IMR-90 (cell line): ENCODE measurements at regions not wholly inside any gene's neighbourhood (a gene's known extent, or its start where the extent isn't known, plus 50 kb on each side); places are given as distances from the start of the nearest gene placed in this dataset.

Experiments
- BHLHE40 ChIP-seq: fragments of 150-350 bp; IDR thresholded peaks from 2 replicates; pipeline ENCODE4 v1.6.1; 2016; ENCODE audit warnings: mild to moderate bottlenecking, low read depth, low read length
- CEBPB ChIP-seq: IDR thresholded peaks from 2 replicates; pipeline ENCODE4 v1.6.1; 2012; ENCODE audit warnings: low read depth, low read length, improper control_type of control experiment
- CHD1 ChIP-seq: IDR thresholded peaks from 2 replicates; pipeline ENCODE4 v1.6.1; 2012; ENCODE audit warnings: low read depth, low read length, improper control_type of control experiment
- FOS ChIP-seq: fragments of 150-350 bp; IDR thresholded peaks from 2 replicates; pipeline ENCODE4 v1.6.1; 2016; ENCODE audit warnings: low read depth, low read length
- MXI1 ChIP-seq: IDR thresholded peaks from 2 replicates; pipeline ENCODE4 v1.6.1; 2012; ENCODE audit warnings: low read depth, mild to moderate bottlenecking, low read length, moderate library complexity, borderline replicate concordance
- NFE2L2 ChIP-seq: fragments of 150-350 bp; IDR thresholded peaks from 2 replicates; pipeline ENCODE4 v1.6.1; 2016; ENCODE audit warnings: low read depth, mild to moderate bottlenecking, low read length
- POLR2A ChIP-seq: IDR thresholded peaks from 2 replicates; pipeline ENCODE4 v1.6.1; 2012; ENCODE audit warnings: mild to moderate bottlenecking, low read depth, low read length
- RCOR1 ChIP-seq: IDR thresholded peaks from 2 replicates; pipeline ENCODE4 v1.6.1; 2012; ENCODE audit warnings: mild to moderate bottlenecking, low read length, improper control_type of control experiment; ENCODE audit not compliant: insufficient replicate concordance
- RFX5 ChIP-seq: IDR thresholded peaks from 2 replicates; pipeline ENCODE4 v1.8.0; 2012; ENCODE audit warnings: low read depth, mild to moderate bottlenecking, low read length, moderate library complexity
- TF ChIP-seq, protein P1 (sequence below): conservative IDR thresholded peaks from 2 replicates; pipeline ENCODE4 v1.5.1; 2012; ENCODE audit warnings: mild to moderate bottlenecking, low read depth, low read length, improper control_type of control experiment

DNA sequence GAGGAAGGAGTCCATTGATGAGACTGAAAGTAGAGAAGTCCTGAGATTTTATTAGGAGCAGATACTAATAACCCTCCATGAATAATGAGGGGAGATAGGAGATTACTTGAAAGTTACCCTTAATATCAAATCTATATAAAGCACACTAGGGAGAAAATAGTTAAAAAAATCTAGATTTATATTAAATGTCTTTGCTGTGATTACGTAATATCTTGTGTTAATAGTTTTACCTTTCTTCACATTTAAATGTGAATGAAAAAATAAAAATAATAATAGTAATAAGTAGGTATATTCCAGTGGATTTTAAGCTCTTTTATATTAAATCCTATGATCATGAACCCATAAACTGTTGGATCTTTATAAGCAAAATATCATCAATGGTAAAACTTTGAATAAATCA lies 267.3 kb upstream of the SYT10 start:
- TF ChIP-seq, protein P1, sequence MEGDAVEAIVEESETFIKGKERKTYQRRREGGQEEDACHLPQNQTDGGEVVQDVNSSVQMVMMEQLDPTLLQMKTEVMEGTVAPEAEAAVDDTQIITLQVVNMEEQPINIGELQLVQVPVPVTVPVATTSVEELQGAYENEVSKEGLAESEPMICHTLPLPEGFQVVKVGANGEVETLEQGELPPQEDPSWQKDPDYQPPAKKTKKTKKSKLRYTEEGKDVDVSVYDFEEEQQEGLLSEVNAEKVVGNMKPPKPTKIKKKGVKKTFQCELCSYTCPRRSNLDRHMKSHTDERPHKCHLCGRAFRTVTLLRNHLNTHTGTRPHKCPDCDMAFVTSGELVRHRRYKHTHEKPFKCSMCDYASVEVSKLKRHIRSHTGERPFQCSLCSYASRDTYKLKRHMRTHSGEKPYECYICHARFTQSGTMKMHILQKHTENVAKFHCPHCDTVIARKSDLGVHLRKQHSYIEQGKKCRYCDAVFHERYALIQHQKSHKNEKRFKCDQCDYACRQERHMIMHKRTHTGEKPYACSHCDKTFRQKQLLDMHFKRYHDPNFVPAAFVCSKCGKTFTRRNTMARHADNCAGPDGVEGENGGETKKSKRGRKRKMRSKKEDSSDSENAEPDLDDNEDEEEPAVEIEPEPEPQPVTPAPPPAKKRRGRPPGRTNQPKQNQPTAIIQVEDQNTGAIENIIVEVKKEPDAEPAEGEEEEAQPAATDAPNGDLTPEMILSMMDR = no peak
- TF ChIP-seq POLR2A = no peak
- no peak for TF ChIP-seq RCOR1
- TF ChIP-seq CHD1 = no peak
- no peak for TF ChIP-seq NFE2L2
- no peak for TF ChIP-seq MXI1
- peak; percentile 40; the same call in 1 of the 2 replicates for TF ChIP-seq CEBPB
- no peak for TF ChIP-seq FOS
- TF ChIP-seq BHLHE40 = no peak
- TF ChIP-seq RFX5 = no peak
